NCI-H524 treated with DMSO at 0.1 percent for 48 hours (cell line): ENCODE measurements at regions not wholly inside any gene's neighbourhood (a gene's known extent, or its start where the extent isn't known, plus 50 kb on each side); places are given as distances from the start of the nearest gene placed in this dataset.
"Not testable (repeated sequence)": the region's sequence is repeated elsewhere in the genome, so short reads cannot be mapped to it uniquely, and the experiment has no call there.

Experiments used
- DNase-seq: peaks from one replicate; lab custom pipeline; 2025; lab: John Stamatoyannopoulos, UW

DNA sequence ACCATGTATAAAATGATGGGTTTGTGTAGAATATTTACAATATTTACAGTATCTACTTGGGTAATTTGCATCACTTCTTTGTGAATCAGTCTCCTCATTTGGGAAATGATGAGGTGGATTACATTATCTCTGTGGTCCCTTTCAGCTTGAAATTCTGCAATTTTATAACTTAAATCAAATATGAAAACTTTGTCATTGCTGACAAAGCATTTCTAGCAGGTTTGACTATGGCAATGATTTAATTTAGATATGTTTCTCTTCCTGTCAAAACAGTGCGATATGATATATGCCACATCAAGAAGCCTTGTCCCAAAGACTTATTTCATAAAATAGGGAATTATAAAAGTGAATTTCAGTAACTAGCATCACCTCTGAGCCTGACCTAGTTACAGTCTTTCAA is 315.8 kb upstream of the MEIS2 start:
- no peak for DNase-seq

DNA sequence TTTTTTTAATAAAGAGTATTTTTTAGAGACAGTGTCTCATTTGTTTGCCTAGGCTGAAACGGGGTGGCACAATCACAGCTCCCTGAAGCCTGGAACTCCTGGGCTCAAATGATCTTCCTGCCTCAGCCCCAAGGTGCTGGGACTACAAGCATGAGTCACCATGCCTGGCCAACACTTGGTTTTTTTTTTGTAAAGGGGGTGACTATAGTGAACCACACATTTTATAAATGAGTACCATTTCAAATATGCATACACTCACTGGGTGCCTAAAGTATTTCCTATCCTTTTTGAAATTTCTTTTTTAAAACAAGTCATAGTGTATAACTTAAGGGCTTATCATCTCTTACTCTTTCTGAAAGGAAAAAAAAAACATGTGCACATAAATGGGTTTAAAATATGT is 325.2 kb upstream of the MEIS2 start:
- DNase-seq: no peak

DNA sequence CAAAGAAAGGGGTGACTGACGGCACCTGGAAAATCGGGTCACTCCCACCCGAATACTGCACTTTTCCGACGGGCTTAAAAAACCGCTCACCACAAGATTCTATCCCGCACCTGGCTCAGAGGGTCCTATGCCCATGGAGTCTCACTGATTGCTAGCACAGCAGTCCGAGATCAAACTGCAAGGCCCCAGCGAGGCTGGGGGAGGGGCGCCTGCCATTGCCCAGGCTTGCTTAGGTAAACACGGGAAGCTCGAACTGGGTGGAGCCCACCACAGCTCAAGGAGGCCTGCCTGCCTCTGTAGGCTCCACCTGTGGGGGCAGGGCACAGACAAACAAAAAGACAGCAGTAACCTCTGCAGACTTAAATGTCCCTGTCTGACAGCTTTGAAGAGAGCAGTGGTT is 327.0 kb upstream of the MEIS2 start:
- not testable (repeated sequence) for DNase-seq

DNA sequence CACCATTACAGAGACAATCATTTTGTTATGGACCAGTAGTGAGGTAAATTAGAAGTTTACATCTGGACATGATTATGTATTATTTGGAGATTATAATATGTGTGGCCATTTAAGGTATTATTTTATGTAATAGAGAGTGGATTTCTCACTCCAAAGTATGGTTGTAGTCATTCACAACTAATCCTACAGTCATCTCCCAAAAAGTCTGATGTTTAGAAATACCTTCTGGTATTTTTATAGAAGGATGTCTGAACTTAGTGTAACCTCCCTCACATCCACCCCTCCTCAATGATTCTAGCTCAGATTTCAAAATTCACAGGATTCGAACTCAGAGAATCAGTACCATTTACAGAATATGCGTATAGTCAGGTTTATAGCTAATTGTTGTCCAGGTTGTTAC is 346.6 kb upstream of the MEIS2 start:
- DNase-seq: no peak

DNA sequence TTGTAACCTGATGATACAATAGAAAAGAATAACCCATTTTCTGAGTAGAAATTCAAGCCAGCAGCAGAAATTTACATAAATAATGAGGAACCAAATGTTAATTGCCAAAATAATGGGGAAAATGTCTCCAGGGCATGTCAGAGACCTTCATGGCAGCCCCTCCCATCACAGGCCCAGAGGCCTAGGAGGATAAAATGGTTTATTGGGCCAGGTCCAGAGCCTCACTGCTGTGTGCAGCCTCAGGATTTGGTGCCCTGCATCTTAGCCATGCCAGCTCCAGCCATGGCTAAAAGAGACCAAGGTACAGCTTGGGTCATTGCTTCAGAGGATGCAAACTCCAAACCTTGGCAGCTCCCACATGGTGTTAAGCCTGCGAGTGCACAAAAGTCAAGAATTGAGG is 352.1 kb upstream of the MEIS2 start:
- no peak for DNase-seq

DNA sequence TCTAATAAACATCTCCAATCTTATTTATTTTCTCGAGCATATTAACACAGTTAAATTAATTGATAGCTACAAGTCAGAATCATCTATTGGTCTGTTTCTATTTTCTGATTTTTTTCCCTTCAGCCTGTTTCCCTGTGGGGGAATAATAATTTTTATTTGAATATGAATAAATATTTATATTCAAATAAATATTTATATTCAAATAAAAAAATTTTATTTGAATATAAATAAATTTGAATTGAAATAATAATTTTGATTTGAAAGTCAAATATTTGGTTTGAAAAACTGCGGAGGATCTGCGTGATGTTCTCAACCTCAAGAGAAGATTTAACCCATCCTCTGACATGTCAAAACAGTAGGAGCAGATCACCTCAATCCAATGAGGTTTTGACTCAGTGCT is 380.1 kb upstream of the MEIS2 start:
- no peak for DNase-seq

DNA sequence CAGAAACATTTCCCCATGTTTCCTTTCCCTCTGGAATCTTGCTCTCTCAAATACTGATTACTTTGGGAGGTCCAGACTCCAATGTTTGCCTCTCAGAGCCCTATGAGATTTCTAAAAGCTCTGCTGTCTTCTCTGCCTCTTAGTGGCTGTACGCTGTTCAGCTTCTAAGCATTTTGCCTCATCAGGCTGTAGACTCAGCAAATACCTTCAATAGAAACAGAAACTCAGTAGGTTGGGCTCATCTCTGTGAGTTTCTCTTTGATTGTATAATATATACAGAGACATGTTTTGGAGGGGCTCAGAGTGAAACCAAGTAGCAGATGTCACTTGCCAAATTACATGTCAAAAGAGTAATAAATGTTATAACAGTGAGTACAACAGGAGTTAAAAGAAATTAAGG is 380.8 kb upstream of the MEIS2 start:
- no peak for DNase-seq

DNA sequence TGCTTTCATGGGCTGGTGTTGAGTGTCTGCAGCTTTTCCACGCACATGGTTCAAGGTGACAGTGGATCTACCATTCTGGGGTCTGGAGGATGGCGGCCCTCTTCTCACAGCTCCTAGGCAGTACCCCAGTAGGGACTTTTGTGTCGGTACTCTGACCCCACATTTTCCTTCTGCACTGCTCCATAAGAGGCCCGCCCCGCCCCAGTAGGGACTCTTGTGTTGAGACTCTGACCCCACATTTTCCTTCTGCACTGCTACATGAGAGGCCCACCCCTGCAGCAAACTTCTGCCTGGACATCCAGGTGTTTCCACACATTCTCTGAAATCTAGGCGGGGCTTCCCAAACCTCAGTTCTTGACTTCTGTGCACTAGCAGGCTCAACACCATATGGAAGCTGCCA is 383.4 kb upstream of the MEIS2 start:
- no peak for DNase-seq

DNA sequence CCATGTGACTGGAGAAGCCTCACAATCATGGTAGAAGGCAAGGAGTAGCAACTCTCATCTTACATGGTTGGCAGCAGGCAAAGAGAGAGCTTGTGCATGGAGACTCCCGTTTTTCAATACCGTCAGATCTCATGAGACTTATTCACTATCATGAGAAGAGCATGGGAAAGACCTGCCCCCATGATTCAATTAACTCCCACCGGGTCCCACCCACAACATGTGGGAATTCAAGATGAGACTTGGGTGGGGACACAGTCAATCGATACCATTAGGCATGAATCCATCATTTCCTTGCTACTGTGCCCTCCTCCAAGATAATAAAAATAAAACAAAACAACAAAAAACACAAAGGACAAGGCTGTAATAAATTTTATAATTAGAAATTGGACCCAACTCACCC is 384.7 kb upstream of the MEIS2 start:
- DNase-seq: no peak

DNA sequence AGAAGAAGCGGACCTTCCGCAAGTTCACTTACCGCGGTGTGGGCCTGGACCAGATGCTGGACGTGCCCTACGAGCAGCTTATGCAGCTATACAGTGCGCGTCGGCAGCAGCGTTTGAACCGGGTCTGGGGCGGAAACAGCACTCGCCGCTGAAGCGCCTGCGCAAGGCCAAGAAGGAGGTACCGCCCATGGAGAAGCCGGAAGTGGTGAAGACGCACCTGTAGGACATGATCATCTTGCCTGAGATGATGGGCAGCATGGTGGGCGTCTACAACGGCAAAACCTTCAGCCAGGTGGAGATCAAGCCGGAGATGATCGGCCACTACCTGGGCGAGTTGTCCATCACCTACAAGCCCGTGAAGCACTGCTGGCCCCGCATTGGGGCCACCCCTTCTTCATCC is 390.4 kb upstream of the MEIS2 start:
- DNase-seq: no peak

DNA sequence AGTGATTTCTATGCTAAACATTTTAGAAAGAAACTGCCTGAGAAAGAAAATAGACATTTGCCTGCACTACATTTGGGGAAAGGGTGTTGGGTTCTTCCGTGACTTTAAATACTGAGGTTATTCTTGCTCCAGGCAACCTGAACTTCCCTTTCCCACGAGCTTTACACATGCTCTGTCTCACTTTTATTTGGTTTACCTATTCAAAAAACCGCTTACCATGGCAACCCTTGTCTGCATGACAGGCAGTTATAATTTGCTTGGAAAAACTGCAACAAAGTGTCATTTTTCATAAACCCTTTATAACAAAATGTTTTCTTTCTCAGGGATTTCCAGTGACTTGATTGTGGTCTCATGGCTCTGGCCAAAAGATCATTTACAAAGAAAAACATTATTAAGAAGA is 416.3 kb upstream of the MEIS2 start:
- no peak for DNase-seq

DNA sequence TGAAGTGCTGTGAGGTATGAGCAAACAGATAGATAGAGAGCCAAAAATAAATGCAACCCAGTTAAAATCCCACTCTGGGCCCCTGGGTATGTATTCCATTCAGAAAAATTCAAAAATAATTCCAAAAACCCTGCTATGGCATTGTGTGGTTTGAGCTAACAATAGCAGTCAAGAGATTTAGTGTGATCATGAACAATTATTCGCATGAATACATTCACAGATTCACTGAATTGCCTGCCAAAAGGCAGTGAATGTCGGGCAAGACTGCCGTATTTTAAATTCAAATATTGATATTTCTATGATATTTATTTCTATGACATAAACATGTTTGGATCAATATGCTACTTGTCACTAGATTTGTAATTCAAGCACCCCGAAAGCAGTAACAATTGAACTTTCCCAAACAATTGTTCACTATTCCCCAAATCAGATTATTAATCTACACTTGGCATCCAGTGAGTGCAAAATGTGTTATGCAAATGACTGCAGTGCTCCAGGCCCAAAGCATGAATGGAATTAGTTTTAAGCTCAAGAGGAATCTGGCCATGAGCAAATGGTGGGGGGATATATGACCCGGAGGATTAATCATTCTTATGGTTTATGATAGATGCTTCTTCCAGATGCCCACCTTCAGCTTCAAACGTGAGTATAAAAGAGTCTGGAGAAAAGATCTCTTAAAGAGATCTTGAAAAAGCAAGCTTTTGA is 417.0 kb upstream of the MEIS2 start:
- peak; percentile 48 for DNase-seq

DNA sequence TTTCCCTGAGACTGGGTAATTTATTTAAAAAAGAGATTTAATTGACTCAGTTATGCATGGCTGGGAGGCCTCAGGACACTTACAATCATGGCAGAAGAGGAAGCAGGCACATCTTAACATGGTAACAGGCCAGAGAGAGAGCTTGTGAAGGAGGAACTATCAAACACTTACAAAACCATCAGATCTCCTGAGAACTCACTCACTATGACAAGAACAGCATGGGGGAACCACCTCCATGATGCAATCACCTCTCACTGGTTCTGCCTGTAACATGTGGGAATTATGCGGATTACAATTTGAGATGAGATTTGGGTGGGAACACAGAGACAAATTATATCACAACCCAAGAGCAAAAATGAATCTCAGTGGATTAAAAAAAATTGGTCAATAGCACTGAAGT is 416.0 kb upstream of the TMCO5A start:
- DNase-seq: no peak

DNA sequence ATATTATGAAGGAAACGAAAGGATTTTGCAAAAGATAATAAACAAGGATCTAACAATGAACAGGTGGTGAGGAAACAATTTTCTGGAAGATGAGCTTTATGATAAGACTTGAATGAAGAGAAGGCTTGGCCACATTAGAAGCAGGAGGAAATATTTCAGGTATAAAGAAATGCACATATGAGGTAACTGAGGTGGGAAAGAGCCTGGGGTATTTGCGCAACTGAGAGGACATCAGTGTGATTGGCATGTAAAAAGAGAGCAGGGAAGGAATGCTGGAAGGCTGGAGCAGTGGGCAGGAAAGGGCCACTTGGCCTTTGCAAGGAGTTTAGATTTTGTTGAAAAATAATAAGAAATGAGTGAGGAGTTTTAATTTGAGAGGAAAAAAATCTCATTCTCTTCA is 414.4 kb upstream of the TMCO5A start:
- DNase-seq: no peak

DNA sequence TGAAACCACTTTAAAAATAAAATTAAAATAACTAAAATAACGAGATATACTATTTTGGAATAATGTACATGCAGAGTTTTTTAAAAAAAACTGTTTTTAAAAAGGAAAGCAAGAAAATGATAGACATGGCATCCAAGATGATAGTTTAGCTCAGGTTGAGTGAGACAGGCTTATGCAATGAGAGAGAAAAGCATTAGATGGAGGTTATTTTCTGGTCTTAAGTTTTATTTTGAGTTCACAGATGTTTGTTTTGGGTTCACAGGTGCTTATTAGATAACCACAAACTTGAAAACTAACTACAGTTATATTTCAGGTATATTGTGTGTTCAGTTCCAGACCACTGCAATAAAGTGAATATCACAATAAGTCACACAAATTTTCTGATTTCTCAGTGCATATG is 413.6 kb upstream of the TMCO5A start:
- no peak for DNase-seq

DNA sequence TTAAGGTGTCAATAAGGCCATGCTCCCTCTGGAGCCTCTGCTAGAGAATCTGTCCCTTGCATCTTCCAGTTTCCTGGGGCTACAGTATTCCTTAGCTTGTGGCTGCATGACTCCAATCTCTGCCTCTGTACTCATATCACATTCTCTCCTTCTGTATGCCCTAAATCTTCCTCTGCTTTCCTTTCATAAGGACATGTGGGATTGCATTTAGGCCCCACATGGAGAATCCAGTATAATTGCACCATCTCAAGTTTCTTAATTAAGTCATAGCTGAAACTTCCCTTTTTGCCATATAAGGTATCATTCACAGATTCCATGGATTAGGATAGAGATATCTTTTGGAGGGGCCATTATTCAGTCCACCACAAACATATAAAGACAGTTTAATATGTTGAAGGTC is 409.8 kb upstream of the TMCO5A start:
- DNase-seq: no peak

DNA sequence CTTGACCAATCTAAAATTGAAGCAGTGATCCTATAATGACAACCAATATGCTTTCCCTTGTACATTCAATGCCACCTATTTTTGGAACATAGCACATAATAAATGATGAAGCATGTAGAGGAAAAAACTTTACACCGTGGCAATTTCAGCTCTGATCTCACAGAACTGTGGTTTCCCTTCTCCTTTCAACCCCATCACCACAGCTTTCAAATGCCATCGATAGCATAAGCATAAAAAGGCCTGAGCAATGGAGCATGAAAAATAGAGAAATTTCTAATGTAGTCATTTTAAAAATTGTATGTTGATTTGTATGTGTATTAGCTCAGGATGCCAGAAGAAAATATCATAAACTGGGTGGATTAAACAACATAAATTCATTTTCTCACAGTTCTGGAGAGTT is 406.0 kb upstream of the TMCO5A start:
- no peak for DNase-seq

DNA sequence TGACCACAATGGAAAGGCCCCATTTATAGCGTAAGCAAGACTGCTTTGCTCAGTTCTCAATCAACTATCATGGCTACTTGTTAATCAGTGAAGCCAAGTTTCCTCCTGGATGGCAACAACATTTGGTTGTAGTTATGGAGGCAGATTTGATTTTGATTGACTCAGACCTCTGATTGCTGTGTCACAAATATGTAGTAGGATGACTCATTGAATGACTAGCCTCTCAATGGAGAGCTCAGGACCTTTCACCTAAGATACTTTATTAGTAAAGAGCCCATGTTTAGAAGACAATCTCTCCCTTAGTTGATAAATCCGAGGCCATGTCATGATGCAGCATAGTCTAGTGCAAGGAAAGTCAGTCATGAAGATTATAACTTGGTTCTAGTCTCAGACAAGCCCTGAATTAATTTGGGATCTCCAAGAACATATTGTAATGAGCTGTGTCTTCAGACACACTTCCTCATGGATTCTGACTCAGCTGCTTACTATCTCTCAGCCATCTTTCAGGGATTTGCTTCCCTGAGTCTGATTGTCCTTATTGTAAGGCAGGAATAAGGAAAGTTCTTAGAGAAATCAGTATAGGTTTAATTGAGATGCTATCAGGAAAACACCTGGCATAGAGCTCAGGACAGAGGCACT is 397.4 kb upstream of the TMCO5A start:
- no peak for DNase-seq

DNA sequence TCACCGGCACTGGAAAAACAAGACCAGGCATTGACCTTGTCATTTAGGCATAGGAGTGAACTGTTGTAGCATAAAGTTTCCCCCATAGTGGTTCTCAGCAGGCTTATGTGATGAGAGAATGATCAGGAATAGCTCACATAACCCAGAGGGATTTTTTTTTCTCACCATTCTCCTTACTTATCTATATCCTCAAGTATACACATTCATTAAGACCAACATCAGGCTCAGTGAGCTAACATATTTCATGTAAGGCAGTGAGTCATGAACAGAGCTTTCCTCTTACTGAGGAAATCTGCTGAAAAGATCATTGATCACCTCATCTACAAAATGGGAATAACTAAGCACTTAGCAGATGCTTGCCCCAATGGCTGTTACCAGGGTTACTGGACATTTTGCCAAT is 396.6 kb upstream of the TMCO5A start:
- DNase-seq: no peak

DNA sequence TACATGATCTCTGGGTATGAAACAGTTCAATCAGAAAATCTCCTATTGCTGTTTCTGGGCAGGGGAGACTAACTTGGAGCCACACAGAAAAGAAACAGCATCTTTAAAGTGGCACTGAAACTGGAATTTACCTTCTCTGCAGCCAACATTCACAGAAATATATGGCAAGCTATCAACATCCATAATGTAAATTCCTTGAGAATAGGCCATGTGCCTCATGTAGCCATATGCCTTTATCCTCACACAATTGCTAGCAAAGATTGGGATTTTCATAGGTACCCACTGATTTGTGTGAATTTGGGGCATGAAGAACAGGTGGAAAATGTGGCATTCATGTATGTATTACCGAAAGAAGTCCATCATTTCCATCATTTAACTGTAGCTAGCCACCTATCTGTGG is 386.3 kb upstream of the TMCO5A start:
- DNase-seq: no peak

DNA sequence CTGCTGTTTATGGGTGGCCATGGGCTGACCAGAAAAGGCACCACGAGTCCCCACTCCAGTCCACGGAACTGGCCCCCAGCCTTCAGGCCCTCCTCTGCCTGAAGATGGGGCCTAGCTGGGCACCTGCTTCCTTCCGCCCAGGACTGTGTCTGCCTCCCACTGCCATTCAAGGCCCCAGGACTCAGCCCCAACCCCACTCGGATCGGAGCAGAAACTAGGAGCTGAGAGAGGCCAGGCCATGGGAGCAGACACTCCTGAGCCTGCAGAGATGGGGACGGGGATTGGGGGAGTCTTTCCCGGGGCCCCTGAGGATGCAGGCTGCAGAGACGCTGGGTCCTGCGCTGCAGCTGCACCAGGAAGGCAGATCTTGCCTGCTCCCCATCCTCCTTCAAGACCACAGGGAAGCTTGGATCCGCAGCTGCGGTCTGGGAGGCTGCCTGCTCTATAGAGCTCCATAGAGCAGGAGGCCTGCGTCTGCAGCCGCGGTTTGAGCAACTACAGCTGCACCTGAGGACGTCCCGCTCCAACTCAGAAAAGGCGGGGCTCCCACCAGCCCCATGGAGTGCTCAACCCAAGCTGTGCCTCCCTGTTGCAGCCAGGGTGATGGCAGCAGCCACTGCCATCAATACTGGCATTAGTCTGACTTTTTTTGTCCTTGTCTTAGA is 383.9 kb upstream of the TMCO5A start:
- DNase-seq: no peak

DNA sequence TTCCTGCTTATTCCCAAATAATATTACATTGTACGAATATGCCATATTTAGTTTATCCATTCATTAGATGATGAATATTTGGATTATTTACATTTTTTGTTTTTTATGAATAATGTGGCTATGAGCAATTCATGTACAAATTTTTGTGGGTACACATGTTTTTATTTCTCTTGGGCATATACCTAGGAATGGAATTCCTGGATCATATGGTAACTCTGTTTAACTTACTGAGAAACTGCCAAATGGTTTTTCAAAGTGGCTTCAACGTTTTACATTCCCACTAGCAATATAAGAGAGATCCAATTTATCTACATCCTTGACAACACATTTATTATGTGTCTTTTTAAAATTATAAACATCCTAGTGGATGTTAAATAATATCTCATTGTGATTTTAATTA is 362.0 kb upstream of the TMCO5A start:
- no peak for DNase-seq

DNA sequence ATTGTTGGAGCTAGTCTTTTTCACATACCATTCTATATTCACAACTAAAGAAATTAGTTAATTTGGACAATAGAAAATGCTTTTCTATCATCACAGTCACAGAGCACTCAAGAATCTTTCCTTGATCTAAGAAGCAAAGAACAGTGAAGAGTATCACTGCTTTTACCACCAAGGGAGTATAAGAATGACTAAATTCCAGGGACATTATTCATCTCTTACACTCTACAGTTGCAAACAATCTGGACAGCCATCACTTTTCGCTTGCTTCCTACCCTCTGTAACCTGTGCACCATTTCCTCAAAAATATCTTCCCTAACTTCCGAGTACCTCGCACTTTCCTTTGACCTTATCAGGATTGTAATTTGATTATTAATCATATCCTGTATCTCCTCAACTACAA is 359.5 kb upstream of the TMCO5A start:
- no peak for DNase-seq

DNA sequence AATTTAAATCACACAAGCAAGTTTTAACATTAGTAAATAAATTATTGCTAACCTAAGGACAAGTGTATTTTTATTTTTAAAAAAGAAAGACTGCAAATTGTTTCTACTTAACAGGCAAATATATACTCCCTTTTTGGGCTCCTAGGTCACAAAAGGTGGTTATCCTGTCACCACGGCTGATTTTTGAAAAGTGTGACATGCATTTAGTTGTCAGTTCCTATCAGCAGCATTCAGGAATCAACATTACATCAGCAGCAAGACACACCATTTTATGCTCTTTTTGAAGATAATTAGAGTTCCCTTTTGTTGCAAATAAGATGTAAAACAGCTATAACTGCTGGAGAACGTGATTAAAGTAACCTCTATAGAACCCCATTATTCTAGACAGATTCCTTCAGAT is 357.5 kb upstream of the TMCO5A start:
- DNase-seq: no peak
